ENCODE measurements at regions not wholly inside any gene's neighbourhood (a gene's known extent, or its start where the extent isn't known, plus 50 kb on each side); places are given as distances from the start of the nearest gene placed in this dataset.

DNA sequence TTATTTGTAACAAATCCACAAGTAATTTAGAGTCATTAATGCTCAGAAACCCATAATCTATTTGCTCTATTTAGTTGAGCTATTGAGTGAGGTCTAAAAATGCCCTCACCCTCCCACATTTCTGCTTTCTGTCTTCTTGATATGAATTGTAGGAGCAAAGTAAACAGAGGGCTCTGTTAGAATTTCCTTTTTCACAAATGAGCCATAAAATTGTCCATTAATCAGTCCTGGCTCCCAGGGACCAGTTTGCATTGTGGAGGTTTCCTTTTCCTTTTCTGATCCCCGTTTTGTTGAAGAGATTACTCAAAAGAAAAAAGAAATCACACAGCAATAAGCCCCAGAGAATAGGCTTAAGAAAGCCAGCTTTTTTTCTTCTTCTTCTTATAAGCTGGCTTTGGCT, 476.7 kb downstream of the EPHA4 start:
- H3K4me1 ChIP-seq, result no peaks in the 10 kb centered on the region
- DNase-seq, result peak in 1 of 2 donors; percentile 6
- intact Hi-C loops (cut with DNase I; ENCODE audit: low total_unique reads), result no loop called here
- H3K4me3 ChIP-seq, result no peak overlapping the region
- H3K27ac ChIP-seq, result no peak overlapping the region
- 3 to 13% (median 9%) methylated on average over 1 of the region's 1 CpG for whole genome bisulfite sequencing, 5 donors
- no peaks in the 10 kb centered on the region for H3K27me3 ChIP-seq
- H3K9me3 ChIP-seq, result no peaks in the 10 kb centered on the region
- H3K36me3 ChIP-seq, result no peaks in the 10 kb centered on the region
- TF ChIP-seq EP300 (IDR thresholded peaks at IDR 0.05) (no peak), CTCF (IDR thresholded peaks at IDR 0.05) (no peak), POLR2AphosphoS5 (IDR thresholded peaks at IDR 0.05) (no peak), POLR2A (IDR thresholded peaks at IDR 0.05) (no peak)

DNA sequence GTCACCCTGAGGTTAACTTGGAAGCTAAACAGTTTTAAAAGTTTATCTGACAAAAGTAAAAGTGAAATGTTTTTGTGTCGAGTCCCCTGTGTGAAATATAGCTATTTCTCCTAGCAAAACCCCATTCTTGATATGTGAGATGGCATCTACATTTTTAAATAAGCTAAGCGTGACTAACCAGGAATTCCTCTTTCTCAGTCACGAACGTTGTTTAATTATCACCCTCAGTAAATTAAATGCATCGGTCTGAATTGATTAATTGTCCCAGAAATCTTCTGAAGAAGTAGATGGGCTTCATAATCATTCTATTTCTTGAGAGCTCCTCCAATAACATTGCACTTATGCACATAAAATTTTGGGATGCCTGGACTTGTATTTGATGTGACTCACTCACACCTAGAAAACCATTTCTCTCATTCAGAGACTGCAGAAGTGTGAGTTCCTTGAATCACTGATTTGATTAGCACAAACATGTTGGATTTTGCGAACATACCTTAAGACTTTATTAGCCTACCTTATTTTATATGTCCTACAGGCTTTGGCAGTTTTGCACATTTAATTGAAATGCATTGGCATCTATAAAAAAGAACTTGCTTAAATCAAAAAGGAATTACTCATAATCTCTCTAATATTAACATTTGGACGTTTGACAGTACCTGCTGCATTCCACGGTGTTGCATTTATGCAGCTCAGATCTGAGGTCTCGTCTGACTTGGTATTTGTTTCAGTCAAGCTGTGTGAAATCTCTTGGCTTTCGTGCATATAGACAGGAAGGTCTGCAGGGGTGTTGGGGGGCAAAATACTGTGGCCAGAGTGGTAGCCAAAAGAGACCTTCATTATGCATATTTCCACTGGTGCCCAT, 475.2 kb downstream of the EPHA4 start:
- Histone ChIP-seq H3K9me3 (no peaks in the 10 kb centered on the region), H3K27ac (no peak overlapping the region), H3K27me3 (no peaks in the 10 kb centered on the region), H3K4me3 (no peak overlapping the region), H3K4me1 (no peaks in the 10 kb centered on the region), H3K36me3 (no peaks in the 10 kb centered on the region)
- WGBS, 5 donors, result 52 to 62% (median 53%) methylated on average over 10 of the region's 10 CpGs
- intact Hi-C loops (cut with DNase I; ENCODE audit: low total_unique reads), result no loop called here
- TF ChIP-seq POLR2A (IDR thresholded peaks at IDR 0.05) (no peak), CTCF (IDR thresholded peaks at IDR 0.05) (no peak), EP300 (IDR thresholded peaks at IDR 0.05) (no peak)
- DNase-seq, result no peak

DNA sequence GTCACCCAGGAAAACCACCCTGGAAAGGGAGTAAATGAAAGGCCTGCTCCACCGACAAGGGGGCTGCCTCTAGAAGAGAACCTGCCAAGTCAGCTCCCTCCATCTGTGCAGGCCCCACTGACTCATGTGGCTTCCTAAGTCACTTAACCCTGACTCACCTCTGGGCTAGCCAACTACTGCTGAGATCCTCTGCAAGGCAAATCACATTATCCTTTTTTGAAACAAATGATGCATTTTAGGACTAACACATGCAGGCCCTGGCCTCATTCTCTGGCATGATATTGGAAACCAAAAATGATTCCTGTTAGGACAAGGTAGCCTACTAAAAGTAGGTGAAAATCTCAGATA, 474.6 kb downstream of the EPHA4 start:
- WGBS, 5 donors, result 50 to 85% (median 80%) methylated on average over 1 of the region's 1 CpG
- Histone ChIP-seq H3K4me1 (no peaks in the 10 kb centered on the region), H3K27ac (no peak overlapping the region), H3K27me3 (no peaks in the 10 kb centered on the region), H3K36me3 (no peaks in the 10 kb centered on the region), H3K4me3 (no peak overlapping the region), H3K9me3 (no peaks in the 10 kb centered on the region)
- intact Hi-C loops (cut with DNase I; ENCODE audit: low total_unique reads), result no loop called here
- DNase-seq, result no peak
- no peak for TF ChIP-seq CTCF (IDR thresholded peaks at IDR 0.05)
- TF ChIP-seq EP300 (IDR thresholded peaks at IDR 0.05), result no peak
- TF ChIP-seq POLR2AphosphoS5 (IDR thresholded peaks at IDR 0.05), result no peak
- no peak for TF ChIP-seq POLR2A (IDR thresholded peaks at IDR 0.05)

DNA sequence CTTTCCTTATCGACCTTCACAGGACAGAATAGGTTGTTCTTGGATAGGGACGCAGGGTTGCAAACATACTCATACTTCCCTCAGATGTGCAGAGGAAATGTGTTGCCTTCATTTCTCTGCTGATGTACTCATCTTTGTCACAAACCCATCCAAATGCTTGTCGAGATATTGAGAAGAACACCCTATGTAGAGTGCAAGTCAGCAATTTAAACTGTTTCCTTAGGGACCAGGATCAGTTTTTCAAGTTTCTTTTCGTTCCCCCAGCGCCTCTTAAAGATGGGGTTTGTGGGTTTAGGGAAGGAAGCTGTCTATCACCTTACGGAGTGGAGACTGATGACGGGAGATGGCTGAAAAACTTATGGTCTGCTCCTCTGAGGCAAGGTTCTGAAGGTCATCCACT, 474.2 kb downstream of the EPHA4 start:
- no peak for TF ChIP-seq EP300 (IDR thresholded peaks at IDR 0.05)
- TF ChIP-seq POLR2AphosphoS5 (IDR thresholded peaks at IDR 0.05), result no peak
- no peak for TF ChIP-seq CTCF (IDR thresholded peaks at IDR 0.05)
- TF ChIP-seq POLR2A (IDR thresholded peaks at IDR 0.05), result no peak
- Histone ChIP-seq H3K4me3 (no peak overlapping the region), H3K4me1 (no peaks in the 10 kb centered on the region), H3K36me3 (no peaks in the 10 kb centered on the region), H3K9me3 (no peaks in the 10 kb centered on the region), H3K27ac (no peak overlapping the region), H3K27me3 (no peaks in the 10 kb centered on the region)
- WGBS, 5 donors, result 84 to 90% (median 87%) methylated on average over 7 of the region's 7 CpGs
- no peak for DNase-seq
- intact Hi-C loops (cut with DNase I; ENCODE audit: low total_unique reads), result no loop called here
